ENCODE measurements at regions not wholly inside any gene's neighbourhood (a gene's known extent, or its start where the extent isn't known, plus 50 kb on each side); places are given as distances from the start of the nearest gene placed in this dataset.
A peak's percentile ranks its signal among the peaks of the same experiment; 100 is the strongest.

GRCh38 chr5:93320920-93321445, 260.0 kb downstream of the NR2F1-AS1 start:
- TF ChIP-seq, protein P1, sequence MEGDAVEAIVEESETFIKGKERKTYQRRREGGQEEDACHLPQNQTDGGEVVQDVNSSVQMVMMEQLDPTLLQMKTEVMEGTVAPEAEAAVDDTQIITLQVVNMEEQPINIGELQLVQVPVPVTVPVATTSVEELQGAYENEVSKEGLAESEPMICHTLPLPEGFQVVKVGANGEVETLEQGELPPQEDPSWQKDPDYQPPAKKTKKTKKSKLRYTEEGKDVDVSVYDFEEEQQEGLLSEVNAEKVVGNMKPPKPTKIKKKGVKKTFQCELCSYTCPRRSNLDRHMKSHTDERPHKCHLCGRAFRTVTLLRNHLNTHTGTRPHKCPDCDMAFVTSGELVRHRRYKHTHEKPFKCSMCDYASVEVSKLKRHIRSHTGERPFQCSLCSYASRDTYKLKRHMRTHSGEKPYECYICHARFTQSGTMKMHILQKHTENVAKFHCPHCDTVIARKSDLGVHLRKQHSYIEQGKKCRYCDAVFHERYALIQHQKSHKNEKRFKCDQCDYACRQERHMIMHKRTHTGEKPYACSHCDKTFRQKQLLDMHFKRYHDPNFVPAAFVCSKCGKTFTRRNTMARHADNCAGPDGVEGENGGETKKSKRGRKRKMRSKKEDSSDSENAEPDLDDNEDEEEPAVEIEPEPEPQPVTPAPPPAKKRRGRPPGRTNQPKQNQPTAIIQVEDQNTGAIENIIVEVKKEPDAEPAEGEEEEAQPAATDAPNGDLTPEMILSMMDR (IDR thresholded peaks at IDR 0.05) = no peak
- DNase-seq (ENCODE audit: low spot score) (no peak), ATAC-seq (ENCODE audit: low FRiP score) (no peak)

GRCh38 chr5:93313672-93314071, 267.3 kb downstream of the NR2F1-AS1 start:
- DNase-seq (ENCODE audit: low spot score) (no peak), ATAC-seq (ENCODE audit: low FRiP score) (no peak)
- TF ChIP-seq, protein P1 (IDR thresholded peaks at IDR 0.05) = no peak

- ATAC-seq (ENCODE audit: low FRiP score) = peak; percentile 75
- TF ChIP-seq, protein P1 (IDR thresholded peaks at IDR 0.05) = no peak
- no peak for DNase-seq (ENCODE audit: low spot score)
Observed at GRCh38 chr5:93311881-93312280, 269.1 kb downstream of the NR2F1-AS1 start.

DNA sequence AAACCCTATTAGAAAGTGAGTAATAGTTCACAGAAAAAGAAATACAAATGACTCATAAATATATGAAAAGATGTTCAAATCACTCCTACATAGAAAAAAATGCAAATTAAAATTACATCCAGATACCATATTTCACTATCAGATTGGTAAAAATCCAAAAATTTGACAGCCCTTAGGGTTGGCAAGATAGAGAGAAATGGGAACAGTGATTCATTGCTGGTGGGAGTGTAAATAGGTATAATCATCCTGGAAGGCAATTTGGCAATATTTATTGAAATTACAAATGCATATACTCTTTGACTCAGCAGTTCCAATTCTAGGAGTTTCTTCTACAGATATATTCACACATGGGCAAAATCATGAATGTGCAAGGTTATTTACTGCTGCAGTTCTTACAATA, 273.5 kb downstream of the NR2F1-AS1 start:
- TF ChIP-seq, protein P1 (IDR thresholded peaks at IDR 0.05) = no peak
- DNase-seq (ENCODE audit: low spot score) = no peak
- peak; percentile 65 for ATAC-seq (ENCODE audit: low FRiP score)

DNA sequence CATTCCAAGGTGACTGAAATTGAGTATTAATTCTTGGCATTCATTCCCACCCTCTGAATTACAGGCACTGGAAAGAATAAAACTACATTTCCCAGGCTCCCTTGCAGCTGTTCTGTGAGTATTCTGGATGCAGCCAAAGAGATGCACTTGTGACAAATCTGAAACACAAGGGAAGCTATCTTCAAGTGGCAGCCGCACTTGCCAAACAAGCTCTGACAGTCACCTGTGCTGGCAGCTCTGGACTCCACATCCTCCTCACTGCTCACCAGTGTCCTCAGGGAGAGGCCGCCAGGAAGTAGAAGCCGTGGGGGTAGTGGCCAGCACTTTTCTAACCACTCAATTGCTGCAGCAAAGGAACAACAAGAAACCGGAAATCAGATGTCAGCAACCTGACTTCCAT, 275.0 kb downstream of the NR2F1-AS1 start:
- DNase-seq (ENCODE audit: low spot score) = no peak

GRCh38 chr5:93304456-93305250, 276.4 kb downstream of the NR2F1-AS1 start:
- DNase-seq (ENCODE audit: low spot score) = no peak
- TF ChIP-seq, protein P1 (IDR thresholded peaks at IDR 0.05) = no peak
- no peak for ATAC-seq (ENCODE audit: low FRiP score)

More for the DNA sequence above, 275.0 kb downstream of the NR2F1-AS1 start:
- no peak for ATAC-seq (ENCODE audit: low FRiP score)
- TF ChIP-seq, protein P1 (IDR thresholded peaks at IDR 0.05) = no peak

- DNase-seq (ENCODE audit: low spot score) (no peak), ATAC-seq (ENCODE audit: low FRiP score) (no peak)
- TF ChIP-seq, protein P1 (IDR thresholded peaks at IDR 0.05) = no peak
Observed at GRCh38 chr5:93303291-93303691, 277.7 kb downstream of the NR2F1-AS1 start.
